GM18858 (cell line): ENCODE measurements at regions not wholly inside any gene's neighbourhood (a gene's known extent, or its start where the extent isn't known, plus 50 kb on each side); places are given as distances from the start of the nearest gene placed in this dataset.
"Not testable (repeated sequence)": the region's sequence is repeated elsewhere in the genome, so short reads cannot be mapped to it uniquely, and the experiment has no call there.

ENCODE experiments used
- ATAC-seq: cut with Tn5 transposase; IDR thresholded peaks from one replicate; pipeline ENCODE4 v1.9.1; 2021; ENCODE audit not compliant: unreplicated experiment

GRCh38 chr16:29115802-29116141 lies 130.9 kb downstream of the LAT start:
- not testable (repeated sequence) for ATAC-seq

GRCh38 chr16:29114989-29115801 lies 130.3 kb downstream of the LAT start:
- not testable (repeated sequence) for ATAC-seq

- no peak for ATAC-seq
These were observed 129.7 kb downstream of the LAT start for GRCh38 chr16:29114574-29114973.

- ATAC-seq = not testable (repeated sequence)
These were observed 128.6 kb downstream of the LAT start for GRCh38 chr16:29113446-29113845.

GRCh38 chr16:29112755-29113347 lies 128.0 kb downstream of the LAT start:
- ATAC-seq = no peak

- not testable (repeated sequence) for ATAC-seq
These were observed 127.2 kb downstream of the LAT start for GRCh38 chr16:29111901-29112680.

GRCh38 chr16:29111421-29111820 lies 126.6 kb downstream of the LAT start:
- ATAC-seq = no peak

GRCh38 chr16:29108625-29109169 lies 123.8 kb downstream of the LAT start:
- ATAC-seq = not testable (repeated sequence)

- ATAC-seq = no peak
These were observed 122.4 kb downstream of the LAT start for GRCh38 chr16:29107299-29107698.

- ATAC-seq = not testable (repeated sequence)
These were observed 121.5 kb downstream of the LAT start for GRCh38 chr16:29106259-29106908.

- not testable (repeated sequence) for ATAC-seq
These were observed 119.7 kb downstream of the LAT start for GRCh38 chr16:29104600-29104999.

GRCh38 chr16:29097965-29098364 lies 113.1 kb downstream of the LAT start:
- ATAC-seq = not testable (repeated sequence)

GRCh38 chr16:29094729-29095624 lies 110.1 kb downstream of the LAT start:
- ATAC-seq = not testable (repeated sequence)

- not testable (repeated sequence) for ATAC-seq
These were observed 109.5 kb downstream of the LAT start for GRCh38 chr16:29094325-29094724.

- ATAC-seq = not testable (repeated sequence)
These were observed 104.8 kb downstream of the LAT start for GRCh38 chr16:29089679-29090078.

- ATAC-seq = not testable (repeated sequence)
These were observed 102.8 kb downstream of the LAT start for GRCh38 chr16:29087673-29088072.

- not testable (repeated sequence) for ATAC-seq
These were observed 97.2 kb downstream of the LAT start for GRCh38 chr16:29081829-29082639.

- peak; percentile 49 for ATAC-seq
These were observed 89.9 kb downstream of the LAT start for GRCh38 chr16:29074554-29075402.
